BLaER1 treated with 17β-estradiol and CSF1 and Interleukin-3, amounts not matched to agents 10 nM and 100 nM (cell line): ENCODE measurements at regions not wholly inside any gene's neighbourhood (a gene's known extent, or its start where the extent isn't known, plus 50 kb on each side); places are given as distances from the start of the nearest gene placed in this dataset.
A peak's percentile ranks its signal among the peaks of the same experiment; 100 is the strongest.

Experiments
- H3K27ac ChIP-seq, 11 experiments: shearing (Covaris generic); formaldehyde crosslinking; 2 replicates each; pipeline ENCODE4 v1.8.1; 2022
- H3K27me3 ChIP-seq, 11 experiments: shearing (Covaris generic); formaldehyde crosslinking; 2 replicates each; pipeline ENCODE4 v1.8.1; 2022
- H3K36me3 ChIP-seq, 11 experiments: shearing (Covaris generic); formaldehyde crosslinking; 2 replicates each; pipeline ENCODE4 v1.8.1; 2022
- H3K4me1 ChIP-seq, 10 experiments: shearing (Covaris generic); formaldehyde crosslinking; 2 replicates each; pipeline ENCODE4 v1.8.1; 2022
- H3K4me2 ChIP-seq, 11 experiments: shearing (Covaris generic); formaldehyde crosslinking; 2 replicates each; pipeline ENCODE4 v1.8.1; 2022
- H3K4me3 ChIP-seq, 10 experiments: shearing (Covaris generic); formaldehyde crosslinking; 2 replicates each; pipeline ENCODE4 v1.8.1; 2022
- H3K9ac ChIP-seq, 11 experiments: shearing (Covaris generic); formaldehyde crosslinking; 2 replicates each; pipeline ENCODE4 v1.8.1; 2022
- H3K9me3 ChIP-seq, 11 experiments: shearing (Covaris generic); formaldehyde crosslinking; replicated peaks in 1 of 11; 2 replicates each; pipeline ENCODE4 v1.8.1; 2022
- H4K20me1 ChIP-seq, 11 experiments: shearing (Covaris generic); formaldehyde crosslinking; 2 replicates each; pipeline ENCODE4 v1.8.1; 2022
- Cebpa-rat ChIP-seq, 11 experiments: shearing (Covaris generic); IDR thresholded peaks; 2 replicates each; pipeline ENCODE4 v1.8.1; 2022

- Histone ChIP-seq H4K20me1 (no peaks in the 10 kb centered on the region), H3K27me3 (no peaks in the 10 kb centered on the region), H3K4me3 (no peak overlapping the region), H3K4me2 (peak overlapping the region in 2 of 11 experiments; percentile 56 to 65; a peak in 4 of 22 replicates), H3K4me1 (peaks cover 0 to 16% (median 0%) of the 10 kb centered on the region in 10 experiments; a peak in 4 of 20 replicates), H3K9me3 (peaks cover 15 to 27% (median 22%) of the 10 kb centered on the region in 11 experiments), H3K36me3 (no peaks in the 10 kb centered on the region), H3K27ac (no peak overlapping the region), H3K9ac (no peak overlapping the region)
- TF ChIP-seq Cebpa-rat (IDR thresholded peaks at IDR 0.05) = no peak
Observed at GRCh38 chr2:132366421-132367180, 50.0 kb upstream of the GPR39 start.
